ENCODE measurements at regions not wholly inside any gene's neighbourhood (a gene's known extent, or its start where the extent isn't known, plus 50 kb on each side); places are given as distances from the start of the nearest gene placed in this dataset.

GRCh38 chr1:2894381-2895041 lies 93.0 kb upstream of the TTC34 start:
- Mint-ChIP-seq H3K4me1 (peaks cover 5 to 25% (median 21%) of the 10 kb centered on the region in 3 donors), H3K27ac (no peak overlapping the region), H3K36me3 (no peaks in the 10 kb centered on the region), H3K27me3 (no peaks in the 10 kb centered on the region), H3K4me3 (peak overlapping the region in 1 of 3 donors; percentile 33), H3K9me3 (no peaks in the 10 kb centered on the region)
- H3K4me3 ChIP-seq (ENCODE audit: control insufficient read depth in 1 of 2, extremely low read depth in 1 of 2, low read length in 1 of 2): no peak overlapping the region
- ChIA-PET CTCF (no interaction called here), POLR2A (no interaction called here)
- ATAC-seq (replicated peaks in 1 of 4) (peak; percentile 83 to 93 (median 88)), DNase-seq (peak in 32 of 35 experiments; percentile 9 to 62 (median 32))
- no peaks in the 10 kb centered on the region for H3K36me3 ChIP-seq (ENCODE audit: control insufficient read depth in 2 of 2, extremely low read depth in 1 of 2, insufficient read depth in 1 of 2, low read length in 1 of 2)
- H3K9me3 ChIP-seq: no peaks in the 10 kb centered on the region
- peaks cover 0 to 9% of the 10 kb centered on the region in 2 experiments for H3K27me3 ChIP-seq (replicated peaks in 1 of 2; ENCODE audit: control insufficient read depth in 2 of 2, extremely low read depth in 1 of 2, insufficient read depth in 2 of 2, low read length in 1 of 2)
- H3K27ac ChIP-seq (ENCODE audit: low read length): no peak overlapping the region
- WGBS (ENCODE audit: insufficient coverage): 44% methylated on average over 21 of the region's 27 CpGs
- peaks cover 2 to 51% of the 10 kb centered on the region in 2 experiments for H3K4me1 ChIP-seq (ENCODE audit: control insufficient read depth in 1 of 2, extremely low read depth in 1 of 2, insufficient read depth in 2 of 2, low read length in 2 of 2)

GRCh38 chr1:2896824-2897223 lies 95.3 kb upstream of the TTC34 start:
- Mint-ChIP-seq H3K27ac (no peak overlapping the region), H3K4me1 (peaks cover 5 to 21% (median 19%) of the 10 kb centered on the region in 3 donors), H3K9me3 (no peaks in the 10 kb centered on the region), H3K36me3 (no peaks in the 10 kb centered on the region), H3K27me3 (peaks cover 0 to 3% of the 10 kb centered on the region in 2 donors), H3K4me3 (no peak overlapping the region)
- CTCF ChIA-PET: no interaction called here
- peaks cover 0 to 10% of the 10 kb centered on the region in 2 experiments for H3K27me3 ChIP-seq (replicated peaks in 1 of 2; ENCODE audit: control insufficient read depth in 2 of 2, extremely low read depth in 1 of 2, insufficient read depth in 2 of 2, low read length in 1 of 2)
- no peak overlapping the region for H3K4me3 ChIP-seq (ENCODE audit: control insufficient read depth in 1 of 2, extremely low read depth in 1 of 2, low read length in 1 of 2)
- POLR2A ChIA-PET: no interaction called here
- no peak for DNase-seq
- H3K4me1 ChIP-seq (ENCODE audit: control insufficient read depth in 1 of 2, extremely low read depth in 1 of 2, insufficient read depth in 2 of 2, low read length in 2 of 2): peaks cover 0 to 36% of the 10 kb centered on the region in 2 experiments
- H3K36me3 ChIP-seq (ENCODE audit: control insufficient read depth in 2 of 2, extremely low read depth in 1 of 2, insufficient read depth in 1 of 2, low read length in 1 of 2): no peaks in the 10 kb centered on the region
- ATAC-seq (replicated peaks in 1 of 4): no peak
- no peak overlapping the region for H3K27ac ChIP-seq (ENCODE audit: low read length)
- WGBS (ENCODE audit: insufficient coverage): 94% methylated on average over 7 of the region's 7 CpGs
- H3K9me3 ChIP-seq: no peaks in the 10 kb centered on the region

- no peaks in the 10 kb centered on the region for H3K4me1 ChIP-seq (ENCODE audit: control insufficient read depth in 1 of 2, extremely low read depth in 1 of 2, insufficient read depth in 2 of 2, low read length in 2 of 2)
- H3K27me3 ChIP-seq (replicated peaks in 1 of 2; ENCODE audit: control insufficient read depth in 2 of 2, extremely low read depth in 1 of 2, insufficient read depth in 2 of 2, low read length in 1 of 2): peaks cover 0 to 14% of the 10 kb centered on the region in 2 experiments
- no peaks in the 10 kb centered on the region for H3K9me3 ChIP-seq
- peaks cover 0 to 2% (median 0%) of the 10 kb centered on the region in 3 donors for H3K4me1 Mint-ChIP-seq
- H3K27me3 Mint-ChIP-seq: peaks cover 0 to 6% of the 10 kb centered on the region in 2 donors
- no peaks in the 10 kb centered on the region for H3K36me3 ChIP-seq (ENCODE audit: control insufficient read depth in 2 of 2, extremely low read depth in 1 of 2, insufficient read depth in 1 of 2, low read length in 1 of 2)
- H3K27ac ChIP-seq (ENCODE audit: low read length): no peak overlapping the region
- DNase-seq (no peak), ATAC-seq (replicated peaks in 1 of 4) (no peak)
- no peak overlapping the region for H3K4me3 Mint-ChIP-seq
- ChIA-PET POLR2A (no interaction called here), CTCF (no interaction called here)
- no peak overlapping the region for H3K27ac Mint-ChIP-seq
- no peak overlapping the region for H3K4me3 ChIP-seq (ENCODE audit: control insufficient read depth in 1 of 2, extremely low read depth in 1 of 2, low read length in 1 of 2)
- H3K36me3 Mint-ChIP-seq: no peaks in the 10 kb centered on the region
- WGBS (ENCODE audit: insufficient coverage): 93% methylated on average over 19 of the region's 19 CpGs
- H3K9me3 Mint-ChIP-seq: no peaks in the 10 kb centered on the region
These were observed 101.7 kb upstream of the TTC34 start for GRCh38 chr1:2903226-2903625.

- H3K36me3 ChIP-seq (ENCODE audit: control insufficient read depth in 2 of 2, extremely low read depth in 1 of 2, insufficient read depth in 1 of 2, low read length in 1 of 2): no peaks in the 10 kb centered on the region
- H3K27me3 Mint-ChIP-seq: peaks cover 0 to 6% of the 10 kb centered on the region in 2 donors
- no peak for ATAC-seq (replicated peaks in 1 of 4)
- H3K27ac Mint-ChIP-seq: no peak overlapping the region
- no peak overlapping the region for H3K4me3 ChIP-seq (ENCODE audit: control insufficient read depth in 1 of 2, extremely low read depth in 1 of 2, low read length in 1 of 2)
- H3K4me1 ChIP-seq (ENCODE audit: control insufficient read depth in 1 of 2, extremely low read depth in 1 of 2, insufficient read depth in 2 of 2, low read length in 2 of 2): no peaks in the 10 kb centered on the region
- H3K9me3 Mint-ChIP-seq: no peaks in the 10 kb centered on the region
- H3K36me3 Mint-ChIP-seq: no peaks in the 10 kb centered on the region
- no peak overlapping the region for H3K27ac ChIP-seq (ENCODE audit: low read length)
- ChIA-PET CTCF (no interaction called here), POLR2A (no interaction called here)
- H3K27me3 ChIP-seq (replicated peaks in 1 of 2; ENCODE audit: control insufficient read depth in 2 of 2, extremely low read depth in 1 of 2, insufficient read depth in 2 of 2, low read length in 1 of 2): peaks cover 0 to 14% of the 10 kb centered on the region in 2 experiments
- peaks cover 0 to 2% (median 0%) of the 10 kb centered on the region in 3 donors for H3K4me1 Mint-ChIP-seq
- H3K4me3 Mint-ChIP-seq: no peak overlapping the region
- no peak for DNase-seq
- 92% methylated on average over 15 of the region's 15 CpGs for WGBS (ENCODE audit: insufficient coverage)
- H3K9me3 ChIP-seq: no peaks in the 10 kb centered on the region
These were observed 102.7 kb upstream of the TTC34 start for GRCh38 chr1:2904191-2904590.

GRCh38 chr1:2905356-2905755 lies 103.9 kb upstream of the TTC34 start:
- 86% methylated on average over 9 of the region's 12 CpGs for WGBS (ENCODE audit: insufficient coverage)
- POLR2A ChIA-PET: no interaction called here
- no peaks in the 10 kb centered on the region for H3K36me3 Mint-ChIP-seq

GRCh38 chr1:2906085-2906484 lies 104.6 kb upstream of the TTC34 start:
- Histone ChIP-seq H3K4me3 (ENCODE audit: control insufficient read depth in 1 of 2, extremely low read depth in 1 of 2, low read length in 1 of 2) (no peak overlapping the region), H3K27ac (ENCODE audit: low read length) (no peak overlapping the region), H3K4me1 (ENCODE audit: control insufficient read depth in 1 of 2, extremely low read depth in 1 of 2, insufficient read depth in 2 of 2, low read length in 2 of 2) (no peaks in the 10 kb centered on the region), H3K36me3 (ENCODE audit: control insufficient read depth in 2 of 2, extremely low read depth in 1 of 2, insufficient read depth in 1 of 2, low read length in 1 of 2) (no peaks in the 10 kb centered on the region), H3K27me3 (replicated peaks in 1 of 2; ENCODE audit: control insufficient read depth in 2 of 2, extremely low read depth in 1 of 2, insufficient read depth in 2 of 2, low read length in 1 of 2) (peaks cover 0 to 17% of the 10 kb centered on the region in 2 experiments), H3K9me3 (no peaks in the 10 kb centered on the region)
- no peak overlapping the region for H3K27ac Mint-ChIP-seq
- H3K4me3 Mint-ChIP-seq: no peak overlapping the region
- H3K36me3 Mint-ChIP-seq: no peaks in the 10 kb centered on the region
- ATAC-seq (replicated peaks in 1 of 4): no peak
- WGBS (ENCODE audit: insufficient coverage): 86% methylated on average over 20 of the region's 20 CpGs
- DNase-seq: no peak
- no peaks in the 10 kb centered on the region for H3K9me3 Mint-ChIP-seq
- POLR2A ChIA-PET: no interaction called here
- H3K27me3 Mint-ChIP-seq: peaks cover 0 to 2% of the 10 kb centered on the region in 2 donors
- CTCF ChIA-PET: no interaction called here
- no peaks in the 10 kb centered on the region for H3K4me1 Mint-ChIP-seq

More at GRCh38 chr1:2905356-2905755, 103.9 kb upstream of the TTC34 start:
- no peak overlapping the region for H3K4me3 Mint-ChIP-seq
- ATAC-seq (replicated peaks in 1 of 4) (no peak), DNase-seq (no peak)
- no peaks in the 10 kb centered on the region for H3K36me3 ChIP-seq (ENCODE audit: control insufficient read depth in 2 of 2, extremely low read depth in 1 of 2, insufficient read depth in 1 of 2, low read length in 1 of 2)
- no peak overlapping the region for H3K27ac Mint-ChIP-seq
- no peaks in the 10 kb centered on the region for H3K4me1 Mint-ChIP-seq
- H3K27me3 Mint-ChIP-seq: peaks cover 0 to 3% of the 10 kb centered on the region in 2 donors
- H3K9me3 Mint-ChIP-seq: no peaks in the 10 kb centered on the region
- H3K27ac ChIP-seq (ENCODE audit: low read length): no peak overlapping the region
- CTCF ChIA-PET: no interaction called here
- H3K4me1 ChIP-seq (ENCODE audit: control insufficient read depth in 1 of 2, extremely low read depth in 1 of 2, insufficient read depth in 2 of 2, low read length in 2 of 2): no peaks in the 10 kb centered on the region
- H3K4me3 ChIP-seq (ENCODE audit: control insufficient read depth in 1 of 2, extremely low read depth in 1 of 2, low read length in 1 of 2): no peak overlapping the region
- peaks cover 0 to 18% of the 10 kb centered on the region in 2 experiments for H3K27me3 ChIP-seq (replicated peaks in 1 of 2; ENCODE audit: control insufficient read depth in 2 of 2, extremely low read depth in 1 of 2, insufficient read depth in 2 of 2, low read length in 1 of 2)
- H3K9me3 ChIP-seq: no peaks in the 10 kb centered on the region
